ENCODE measurements at regions not wholly inside any gene's neighbourhood (a gene's known extent, or its start where the extent isn't known, plus 50 kb on each side); places are given as distances from the start of the nearest gene placed in this dataset.

DNA sequence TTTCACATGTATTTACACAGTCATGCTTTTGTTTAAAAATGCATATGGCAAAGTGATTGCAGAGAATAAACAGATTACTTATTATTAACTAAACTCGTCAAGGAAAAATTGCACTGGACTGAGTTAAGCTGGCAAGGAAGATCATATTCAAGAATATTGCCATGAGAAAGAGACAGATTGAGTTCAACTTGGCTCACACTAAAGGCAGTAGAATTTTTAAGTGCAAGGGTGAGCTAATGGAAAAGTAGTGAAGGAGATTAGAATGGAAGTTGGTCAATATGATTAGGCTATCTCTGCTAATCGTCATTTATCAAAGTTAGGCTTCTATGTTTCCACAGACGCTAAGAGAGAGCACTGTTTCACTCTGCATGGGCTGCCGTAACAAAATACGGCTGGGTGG, 557.6 kb downstream of the PRR16 start:
- TF ChIP-seq, protein P1, sequence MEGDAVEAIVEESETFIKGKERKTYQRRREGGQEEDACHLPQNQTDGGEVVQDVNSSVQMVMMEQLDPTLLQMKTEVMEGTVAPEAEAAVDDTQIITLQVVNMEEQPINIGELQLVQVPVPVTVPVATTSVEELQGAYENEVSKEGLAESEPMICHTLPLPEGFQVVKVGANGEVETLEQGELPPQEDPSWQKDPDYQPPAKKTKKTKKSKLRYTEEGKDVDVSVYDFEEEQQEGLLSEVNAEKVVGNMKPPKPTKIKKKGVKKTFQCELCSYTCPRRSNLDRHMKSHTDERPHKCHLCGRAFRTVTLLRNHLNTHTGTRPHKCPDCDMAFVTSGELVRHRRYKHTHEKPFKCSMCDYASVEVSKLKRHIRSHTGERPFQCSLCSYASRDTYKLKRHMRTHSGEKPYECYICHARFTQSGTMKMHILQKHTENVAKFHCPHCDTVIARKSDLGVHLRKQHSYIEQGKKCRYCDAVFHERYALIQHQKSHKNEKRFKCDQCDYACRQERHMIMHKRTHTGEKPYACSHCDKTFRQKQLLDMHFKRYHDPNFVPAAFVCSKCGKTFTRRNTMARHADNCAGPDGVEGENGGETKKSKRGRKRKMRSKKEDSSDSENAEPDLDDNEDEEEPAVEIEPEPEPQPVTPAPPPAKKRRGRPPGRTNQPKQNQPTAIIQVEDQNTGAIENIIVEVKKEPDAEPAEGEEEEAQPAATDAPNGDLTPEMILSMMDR (IDR thresholded peaks at IDR 0.05) = no peak
- TF ChIP-seq RNF2 (IDR thresholded peaks at IDR 0.05; ENCODE audit: borderline replicate concordance, low read depth) = no peak
